ENCODE measurements at regions not wholly inside any gene's neighbourhood (a gene's known extent, or its start where the extent isn't known, plus 50 kb on each side); places are given as distances from the start of the nearest gene placed in this dataset.

- no peak overlapping the region for H3K4me3 ChIP-seq (ENCODE audit: low read depth, low read length)
- peaks cover 37% of the 10 kb centered on the region for H3K4me1 ChIP-seq
- TF ChIP-seq CTCF (IDR thresholded peaks at IDR 0.05): no peak
- no peaks in the 10 kb centered on the region for H3K36me3 ChIP-seq (ENCODE audit: control insufficient read depth, insufficient read depth, low read length)
- H3K9ac ChIP-seq: no peak overlapping the region
- no peaks in the 10 kb centered on the region for H3K27me3 ChIP-seq (ENCODE audit: control insufficient read depth, insufficient read depth, low read length)
- no peak overlapping the region for H3K4me2 ChIP-seq (ENCODE audit: low read length)
- no peak overlapping the region for H2AFZ ChIP-seq
- no peaks in the 10 kb centered on the region for H3K9me3 ChIP-seq (ENCODE audit: control insufficient read depth, low read length)
- H3K27ac ChIP-seq: peak overlapping the region; percentile 88
- H3K79me2 ChIP-seq: no peaks in the 10 kb centered on the region
Measured at GRCh38 chr1:59045636-59046035, 251.3 kb upstream of the FGGY start.

GRCh38 chr1:59046134-59046533, 250.8 kb upstream of the FGGY start:
- Histone ChIP-seq H3K4me1 (peaks cover 37% of the 10 kb centered on the region), H3K4me3 (ENCODE audit: low read depth, low read length) (no peak overlapping the region), H3K27ac (peak overlapping the region; percentile 88), H2AFZ (peak overlapping the region; percentile 50), H3K27me3 (ENCODE audit: control insufficient read depth, insufficient read depth, low read length) (no peaks in the 10 kb centered on the region), H3K9me3 (ENCODE audit: control insufficient read depth, low read length) (no peaks in the 10 kb centered on the region), H3K9ac (no peak overlapping the region), H3K79me2 (no peaks in the 10 kb centered on the region), H3K4me2 (ENCODE audit: low read length) (no peak overlapping the region), H3K36me3 (ENCODE audit: control insufficient read depth, insufficient read depth, low read length) (no peaks in the 10 kb centered on the region)
- no peak for TF ChIP-seq CTCF (IDR thresholded peaks at IDR 0.05)

- no peak for TF ChIP-seq CTCF (IDR thresholded peaks at IDR 0.05)
- peak overlapping the region; percentile 50 for H2AFZ ChIP-seq
- H3K9ac ChIP-seq: no peak overlapping the region
- peaks cover 35% of the 10 kb centered on the region for H3K4me1 ChIP-seq
- no peak overlapping the region for H3K4me3 ChIP-seq (ENCODE audit: low read depth, low read length)
- no peaks in the 10 kb centered on the region for H3K27me3 ChIP-seq (ENCODE audit: control insufficient read depth, insufficient read depth, low read length)
- H3K27ac ChIP-seq: peak overlapping the region; percentile 88
- no peaks in the 10 kb centered on the region for H3K36me3 ChIP-seq (ENCODE audit: control insufficient read depth, insufficient read depth, low read length)
- H3K9me3 ChIP-seq (ENCODE audit: control insufficient read depth, low read length): no peaks in the 10 kb centered on the region
- H3K4me2 ChIP-seq (ENCODE audit: low read length): no peak overlapping the region
- H3K79me2 ChIP-seq: no peaks in the 10 kb centered on the region
Measured at GRCh38 chr1:59046730-59047157, 250.2 kb upstream of the FGGY start.

- no peaks in the 10 kb centered on the region for H3K79me2 ChIP-seq
- H3K27ac ChIP-seq: no peak overlapping the region
- no peak overlapping the region for H3K9ac ChIP-seq
- peaks cover 18% of the 10 kb centered on the region for H3K4me1 ChIP-seq
- no peaks in the 10 kb centered on the region for H3K36me3 ChIP-seq (ENCODE audit: control insufficient read depth, insufficient read depth, low read length)
- no peak for TF ChIP-seq CTCF (IDR thresholded peaks at IDR 0.05)
- H3K4me3 ChIP-seq (ENCODE audit: low read depth, low read length): no peak overlapping the region
- H3K4me2 ChIP-seq (ENCODE audit: low read length): no peak overlapping the region
- no peak overlapping the region for H2AFZ ChIP-seq
- H3K9me3 ChIP-seq (ENCODE audit: control insufficient read depth, low read length): no peaks in the 10 kb centered on the region
- H3K27me3 ChIP-seq (ENCODE audit: control insufficient read depth, insufficient read depth, low read length): no peaks in the 10 kb centered on the region
Measured at GRCh38 chr1:59051007-59051406, 245.9 kb upstream of the FGGY start.

GRCh38 chr1:59052166-59052590, 244.7 kb upstream of the FGGY start:
- no peaks in the 10 kb centered on the region for H3K36me3 ChIP-seq (ENCODE audit: control insufficient read depth, insufficient read depth, low read length)
- peak overlapping the region; percentile 20 for H2AFZ ChIP-seq
- H3K4me3 ChIP-seq (ENCODE audit: low read depth, low read length): peak overlapping the region; percentile 12
- H3K27ac ChIP-seq: peak overlapping the region; percentile 78
- no peak for TF ChIP-seq CTCF (IDR thresholded peaks at IDR 0.05)
- no peaks in the 10 kb centered on the region for H3K9me3 ChIP-seq (ENCODE audit: control insufficient read depth, low read length)
- peaks cover 26% of the 10 kb centered on the region for H3K4me1 ChIP-seq
- H3K27me3 ChIP-seq (ENCODE audit: control insufficient read depth, insufficient read depth, low read length): no peaks in the 10 kb centered on the region
- no peaks in the 10 kb centered on the region for H3K79me2 ChIP-seq
- peak overlapping the region; percentile 24 for H3K4me2 ChIP-seq (ENCODE audit: low read length)
- no peak overlapping the region for H3K9ac ChIP-seq
